ENCODE measurements at regions not wholly inside any gene's neighbourhood (a gene's known extent, or its start where the extent isn't known, plus 50 kb on each side); places are given as distances from the start of the nearest gene placed in this dataset.

DNA sequence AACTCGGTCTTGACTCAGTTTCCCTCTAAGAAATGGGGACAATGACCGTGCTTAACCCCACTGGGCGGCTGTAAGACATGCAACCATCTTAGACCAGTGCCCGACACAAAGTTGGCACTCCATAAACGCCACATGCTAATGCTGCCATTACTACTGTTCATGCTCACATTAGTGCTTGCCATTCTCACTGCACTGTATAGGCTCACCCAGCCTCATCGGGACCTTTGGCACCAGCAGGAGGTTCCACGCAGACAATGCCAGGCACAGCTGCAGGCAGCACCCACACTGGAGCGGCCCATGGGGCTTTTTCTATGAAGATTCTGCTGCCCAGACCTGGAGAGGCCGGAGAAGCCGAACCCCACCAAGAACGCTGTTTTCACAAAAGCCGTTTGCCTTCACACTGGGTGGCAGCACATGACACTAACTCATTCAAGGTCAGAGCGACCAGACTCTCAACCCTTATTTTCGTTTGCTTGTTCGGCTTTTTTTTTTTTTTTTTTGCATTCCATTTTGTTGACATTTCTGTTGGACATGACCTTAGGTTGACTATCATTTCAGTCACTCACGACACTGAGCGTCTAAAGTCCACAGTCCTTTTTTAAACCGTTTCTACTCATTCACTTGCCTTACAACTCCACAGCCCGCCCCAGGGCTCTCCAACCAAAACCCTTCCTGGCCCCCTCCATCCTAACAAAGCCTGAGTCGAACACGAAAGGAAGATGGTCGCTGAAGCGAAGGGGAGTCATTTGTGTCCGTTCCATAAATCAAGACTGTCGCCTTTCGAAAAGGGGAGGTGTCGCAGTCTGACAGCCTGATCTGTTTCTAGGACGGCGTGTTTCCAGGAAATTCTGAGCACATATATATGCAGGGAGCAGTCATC lies 124.4 kb upstream of the RNF32 start:
- H3K4me3 ChIP-seq (ENCODE audit: low read length in 3 of 3) = peak overlapping the region; percentile 28 to 73 (median 63)
- H3K9me3 ChIP-seq (ENCODE audit: control insufficient read depth in 2 of 3, insufficient read depth in 1 of 3, low read length in 3 of 3) = peaks cover 0 to 4% (median 1%) of the 10 kb centered on the region in 3 donors
- peak overlapping the region; percentile 13 to 57 (median 44) for H3K9ac ChIP-seq (ENCODE audit: low read length in 3 of 3)
- H3K4me1 ChIP-seq (ENCODE audit: control insufficient read depth in 2 of 3, insufficient read depth in 2 of 3, low read depth in 1 of 3, low read length in 3 of 3) = peaks cover 0 to 12% (median 5%) of the 10 kb centered on the region in 3 donors
- H3K27ac ChIP-seq (ENCODE audit: low read depth in 2 of 2, low read length in 2 of 2) = peak overlapping the region; percentile 89 to 91
- TF ChIP-seq, protein P1, sequence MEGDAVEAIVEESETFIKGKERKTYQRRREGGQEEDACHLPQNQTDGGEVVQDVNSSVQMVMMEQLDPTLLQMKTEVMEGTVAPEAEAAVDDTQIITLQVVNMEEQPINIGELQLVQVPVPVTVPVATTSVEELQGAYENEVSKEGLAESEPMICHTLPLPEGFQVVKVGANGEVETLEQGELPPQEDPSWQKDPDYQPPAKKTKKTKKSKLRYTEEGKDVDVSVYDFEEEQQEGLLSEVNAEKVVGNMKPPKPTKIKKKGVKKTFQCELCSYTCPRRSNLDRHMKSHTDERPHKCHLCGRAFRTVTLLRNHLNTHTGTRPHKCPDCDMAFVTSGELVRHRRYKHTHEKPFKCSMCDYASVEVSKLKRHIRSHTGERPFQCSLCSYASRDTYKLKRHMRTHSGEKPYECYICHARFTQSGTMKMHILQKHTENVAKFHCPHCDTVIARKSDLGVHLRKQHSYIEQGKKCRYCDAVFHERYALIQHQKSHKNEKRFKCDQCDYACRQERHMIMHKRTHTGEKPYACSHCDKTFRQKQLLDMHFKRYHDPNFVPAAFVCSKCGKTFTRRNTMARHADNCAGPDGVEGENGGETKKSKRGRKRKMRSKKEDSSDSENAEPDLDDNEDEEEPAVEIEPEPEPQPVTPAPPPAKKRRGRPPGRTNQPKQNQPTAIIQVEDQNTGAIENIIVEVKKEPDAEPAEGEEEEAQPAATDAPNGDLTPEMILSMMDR (IDR thresholded peaks at IDR 0.05; ENCODE audit: borderline replicate concordance, extremely low read depth, insufficient read depth) = peak; percentile 8
- H3K27me3 ChIP-seq (ENCODE audit: control insufficient read depth, insufficient read depth, low read length) = no peaks in the 10 kb centered on the region
- intact Hi-C loops (cut with DNase I) = no loop called here
- DNase-seq = peak in 3 of 5 donors; percentile 54 to 75 (median 74)
- no peaks in the 10 kb centered on the region for H3K36me3 ChIP-seq (ENCODE audit: control insufficient read depth in 2 of 3, insufficient read depth in 3 of 3, low read length in 3 of 3)
- peak; percentile 30 for FAIRE-seq

DNA sequence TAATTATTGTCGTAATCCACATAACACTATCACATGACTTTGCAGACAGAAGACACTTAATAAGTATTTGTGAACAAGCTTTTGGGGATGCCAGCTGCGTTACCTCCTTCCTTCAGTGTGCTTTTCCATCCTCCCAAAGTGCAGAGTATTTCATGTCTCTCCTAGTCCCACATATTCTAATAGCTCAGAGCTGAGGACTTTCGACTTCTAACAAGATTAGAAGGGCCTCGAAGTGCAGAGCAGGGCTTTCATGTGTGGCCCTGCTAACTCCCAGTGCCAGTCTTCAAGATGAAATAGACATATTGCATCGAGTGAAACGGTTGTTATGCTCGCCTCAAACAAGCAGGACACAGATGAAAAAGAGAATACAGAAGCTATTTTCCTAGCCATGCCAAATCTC lies 125.7 kb upstream of the RNF32 start:
- no peak for DNase-seq
- Histone ChIP-seq H3K4me1 (ENCODE audit: control insufficient read depth in 2 of 3, insufficient read depth in 2 of 3, low read depth in 1 of 3, low read length in 3 of 3) (peaks cover 0 to 12% (median 5%) of the 10 kb centered on the region in 3 donors), H3K9me3 (ENCODE audit: control insufficient read depth in 2 of 3, insufficient read depth in 1 of 3, low read length in 3 of 3) (peaks cover 0 to 4% (median 1%) of the 10 kb centered on the region in 3 donors), H3K27ac (ENCODE audit: low read depth in 2 of 2, low read length in 2 of 2) (no peak overlapping the region), H3K27me3 (ENCODE audit: control insufficient read depth, insufficient read depth, low read length) (no peaks in the 10 kb centered on the region), H3K36me3 (ENCODE audit: control insufficient read depth in 2 of 3, insufficient read depth in 3 of 3, low read length in 3 of 3) (no peaks in the 10 kb centered on the region), H3K4me3 (ENCODE audit: low read length in 3 of 3) (no peak overlapping the region), H3K9ac (ENCODE audit: low read length in 3 of 3) (no peak overlapping the region)
- TF ChIP-seq, protein P1 (IDR thresholded peaks at IDR 0.05; ENCODE audit: borderline replicate concordance, extremely low read depth, insufficient read depth) = no peak
- intact Hi-C loops (cut with DNase I) = no loop called here
- FAIRE-seq = no peak

- H3K9me3 ChIP-seq (ENCODE audit: control insufficient read depth in 2 of 3, insufficient read depth in 1 of 3, low read length in 3 of 3) = peaks cover 0 to 4% (median 1%) of the 10 kb centered on the region in 3 donors
- peaks cover 0 to 7% (median 5%) of the 10 kb centered on the region in 3 donors for H3K4me1 ChIP-seq (ENCODE audit: control insufficient read depth in 2 of 3, insufficient read depth in 2 of 3, low read depth in 1 of 3, low read length in 3 of 3)
- TF ChIP-seq, protein P1 (IDR thresholded peaks at IDR 0.05; ENCODE audit: borderline replicate concordance, extremely low read depth, insufficient read depth) = no peak
- H3K36me3 ChIP-seq (ENCODE audit: control insufficient read depth in 2 of 3, insufficient read depth in 3 of 3, low read length in 3 of 3) = no peaks in the 10 kb centered on the region
- H3K9ac ChIP-seq (ENCODE audit: low read length in 3 of 3) = no peak overlapping the region
- intact Hi-C loops (cut with DNase I) = no loop called here
- no peaks in the 10 kb centered on the region for H3K27me3 ChIP-seq (ENCODE audit: control insufficient read depth, insufficient read depth, low read length)
- no peak for DNase-seq
- no peak overlapping the region for H3K4me3 ChIP-seq (ENCODE audit: low read length in 3 of 3)
- H3K27ac ChIP-seq (ENCODE audit: low read depth in 2 of 2, low read length in 2 of 2) = no peak overlapping the region
- no peak for FAIRE-seq
Measured at GRCh38 chr7:156511426-156511825, 129.1 kb upstream of the RNF32 start.

Data from kidney (tissue), 13 donors.